Left ventricle myocardium inferior (tissue), 1 donor: ENCODE measurements at regions not wholly inside any gene's neighbourhood (a gene's known extent, or its start where the extent isn't known, plus 50 kb on each side); places are given as distances from the start of the nearest gene placed in this dataset.

Source experiments
- DNase-seq: peaks from one replicate; pipeline ENCODE4 v3.0.0-alpha.2; 2020
- H3K27ac ChIP-seq: fragments of 200-600 bp; replicated peaks from 2 replicates; pipeline ENCODE4 v1.8.0; 2021
- H3K27me3 ChIP-seq: fragments of 200-600 bp; 2 replicates; pipeline ENCODE4 v1.8.0; 2021; ENCODE audit warnings: low read depth
- H3K36me3 ChIP-seq: fragments of 200-600 bp; 2 replicates; pipeline ENCODE4 v1.8.0; 2021
- H3K4me1 ChIP-seq: fragments of 200-600 bp; 2 replicates; pipeline ENCODE4 v1.8.0; 2021
- H3K4me3 ChIP-seq: fragments of 200-600 bp; 2 replicates; pipeline ENCODE4 v1.8.0; 2021; ENCODE audit warnings: mild to moderate bottlenecking, moderate library complexity
- H3K9me3 ChIP-seq: fragments of 200-600 bp; replicated peaks from 2 replicates; pipeline ENCODE4 v1.8.0; 2021
- intact Hi-C: fragments of 100-400 bp; cut with micrococcal nuclease; formaldehyde crosslinking; loops from one replicate; pipeline ENCODE4 v1.11.0; 2022
- TF ChIP-seq, protein P1 (sequence below): fragments of 200-600 bp; IDR thresholded peaks from 2 replicates; pipeline ENCODE4 v1.8.0; 2021; ENCODE audit warnings: antibody characterized with exemption, mild to moderate bottlenecking, borderline replicate concordance
- donor health status: DM: no; HTN: yes; CAD: no; lungs with severe emphysema.

GRCh38 chr13:73913079-73913740 lies 221.0 kb downstream of the KLF12 start:
- Histone ChIP-seq H3K36me3 (no peaks in the 10 kb centered on the region), H3K27me3 (no peaks in the 10 kb centered on the region), H3K9me3 (no peaks in the 10 kb centered on the region), H3K4me3 (no peak overlapping the region), H3K4me1 (peaks cover 38% of the 10 kb centered on the region), H3K27ac (no peak overlapping the region)
- TF ChIP-seq, protein P1, sequence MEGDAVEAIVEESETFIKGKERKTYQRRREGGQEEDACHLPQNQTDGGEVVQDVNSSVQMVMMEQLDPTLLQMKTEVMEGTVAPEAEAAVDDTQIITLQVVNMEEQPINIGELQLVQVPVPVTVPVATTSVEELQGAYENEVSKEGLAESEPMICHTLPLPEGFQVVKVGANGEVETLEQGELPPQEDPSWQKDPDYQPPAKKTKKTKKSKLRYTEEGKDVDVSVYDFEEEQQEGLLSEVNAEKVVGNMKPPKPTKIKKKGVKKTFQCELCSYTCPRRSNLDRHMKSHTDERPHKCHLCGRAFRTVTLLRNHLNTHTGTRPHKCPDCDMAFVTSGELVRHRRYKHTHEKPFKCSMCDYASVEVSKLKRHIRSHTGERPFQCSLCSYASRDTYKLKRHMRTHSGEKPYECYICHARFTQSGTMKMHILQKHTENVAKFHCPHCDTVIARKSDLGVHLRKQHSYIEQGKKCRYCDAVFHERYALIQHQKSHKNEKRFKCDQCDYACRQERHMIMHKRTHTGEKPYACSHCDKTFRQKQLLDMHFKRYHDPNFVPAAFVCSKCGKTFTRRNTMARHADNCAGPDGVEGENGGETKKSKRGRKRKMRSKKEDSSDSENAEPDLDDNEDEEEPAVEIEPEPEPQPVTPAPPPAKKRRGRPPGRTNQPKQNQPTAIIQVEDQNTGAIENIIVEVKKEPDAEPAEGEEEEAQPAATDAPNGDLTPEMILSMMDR = no peak
- intact Hi-C loops = no loop called here
- no peak for DNase-seq

- H3K9me3 ChIP-seq = no peaks in the 10 kb centered on the region
- TF ChIP-seq, protein P1 = no peak
- H3K27me3 ChIP-seq = no peaks in the 10 kb centered on the region
- no peak overlapping the region for H3K4me3 ChIP-seq
- intact Hi-C loops = no loop called here
- H3K27ac ChIP-seq = no peak overlapping the region
- no peak for DNase-seq
- no peaks in the 10 kb centered on the region for H3K36me3 ChIP-seq
- peaks cover 38% of the 10 kb centered on the region for H3K4me1 ChIP-seq
Measured at GRCh38 chr13:73911361-73911760, 222.8 kb downstream of the KLF12 start.

DNA sequence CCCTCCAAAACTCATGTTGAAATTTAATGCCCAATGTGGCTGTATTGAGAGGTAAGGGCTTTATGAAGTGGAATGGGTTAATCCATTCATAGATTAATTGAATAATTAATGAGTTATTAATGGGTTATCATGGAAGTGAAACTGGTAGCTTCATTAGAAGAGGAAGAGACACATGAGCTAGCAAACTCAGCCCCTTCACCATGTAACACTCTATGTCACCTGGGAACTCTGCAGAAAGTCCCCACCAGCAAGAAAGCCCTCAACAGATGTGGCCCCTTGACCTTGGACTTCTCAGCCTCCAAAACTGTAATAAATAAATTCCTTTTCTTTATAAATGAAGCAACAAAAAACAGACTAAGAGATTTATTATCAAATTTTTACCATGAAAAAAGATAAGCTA lies 223.5 kb downstream of the KLF12 start:
- no peaks in the 10 kb centered on the region for H3K9me3 ChIP-seq
- DNase-seq = no peak
- H3K4me1 ChIP-seq = peaks cover 38% of the 10 kb centered on the region
- no peaks in the 10 kb centered on the region for H3K27me3 ChIP-seq
- no peak overlapping the region for H3K27ac ChIP-seq
- intact Hi-C loops = no loop called here
- H3K36me3 ChIP-seq = no peaks in the 10 kb centered on the region
- TF ChIP-seq, protein P1 = no peak
- H3K4me3 ChIP-seq = no peak overlapping the region

DNA sequence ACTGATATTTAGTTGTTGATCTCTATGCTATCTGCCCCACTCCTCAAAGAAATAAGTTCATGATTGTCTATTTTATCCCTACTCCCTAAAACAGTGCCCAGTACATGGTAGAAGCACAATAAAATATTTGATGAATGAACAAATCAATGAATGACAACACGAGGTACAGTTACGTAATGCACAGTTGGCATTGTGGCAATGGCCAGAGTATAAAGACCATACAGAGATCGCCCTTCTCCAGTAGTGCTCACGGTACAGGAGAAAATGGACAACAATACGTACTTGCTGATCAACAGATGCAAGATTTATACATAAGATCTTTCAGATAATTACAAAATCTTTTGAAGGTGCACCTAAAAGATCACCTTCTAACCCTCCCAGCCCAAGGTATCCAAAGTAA lies 225.4 kb downstream of the KLF12 start:
- intact Hi-C loops = no loop called here
- Histone ChIP-seq H3K27me3 (no peaks in the 10 kb centered on the region), H3K27ac (no peak overlapping the region), H3K4me1 (peaks cover 23% of the 10 kb centered on the region), H3K9me3 (no peaks in the 10 kb centered on the region), H3K4me3 (no peak overlapping the region), H3K36me3 (no peaks in the 10 kb centered on the region)
- TF ChIP-seq, protein P1 = no peak
- no peak for DNase-seq

- no peaks in the 10 kb centered on the region for H3K27me3 ChIP-seq
Measured at GRCh38 chr13:73904625-73905024, 229.6 kb downstream of the KLF12 start.

More at GRCh38 chr13:73904625-73905024, 229.6 kb downstream of the KLF12 start:
- Histone ChIP-seq H3K4me1 (no peaks in the 10 kb centered on the region), H3K9me3 (peaks cover 6% of the 10 kb centered on the region), H3K4me3 (no peak overlapping the region), H3K36me3 (no peaks in the 10 kb centered on the region), H3K27ac (no peak overlapping the region)
- no peak for DNase-seq
- TF ChIP-seq, protein P1 = no peak
- intact Hi-C loops = no loop called here
